ENCODE measurements at regions not wholly inside any gene's neighbourhood (a gene's known extent, or its start where the extent isn't known, plus 50 kb on each side); places are given as distances from the start of the nearest gene placed in this dataset.

DNA sequence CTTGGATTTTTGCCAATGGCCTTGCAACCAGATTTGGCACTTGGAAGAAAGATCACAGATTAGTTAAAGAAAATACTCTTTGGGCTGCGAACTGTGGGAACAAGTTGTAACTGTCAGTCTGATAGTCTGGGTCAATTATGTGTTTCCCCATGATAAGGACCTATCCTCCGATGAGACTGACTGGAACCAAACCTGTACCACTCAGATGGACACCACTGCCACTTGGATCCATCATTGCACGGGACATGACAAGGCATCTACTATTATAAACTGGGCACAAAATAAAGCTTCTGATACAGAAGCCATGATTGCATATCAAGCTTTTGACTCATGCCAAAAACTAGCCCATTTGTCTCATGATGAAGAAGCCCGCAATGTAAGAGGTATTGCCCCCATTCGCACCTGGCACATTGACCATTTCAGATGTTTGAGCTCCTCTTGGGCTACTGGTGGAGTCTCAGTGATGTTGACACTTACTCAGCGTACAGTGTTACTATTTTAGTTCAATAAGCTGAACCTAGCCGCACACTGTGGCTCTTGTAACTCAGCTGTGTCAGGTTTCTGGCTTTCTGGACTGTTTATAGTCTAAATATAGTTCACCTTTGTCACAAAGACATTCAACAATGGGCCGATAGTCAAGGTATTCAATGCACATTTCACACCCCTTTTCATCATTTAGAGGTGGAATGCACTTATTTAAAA, 179.8 kb upstream of the RBBP8 start:
- TF ChIP-seq POLR2A (IDR thresholded peaks at IDR 0.05) (no peak), CTCF (IDR thresholded peaks at IDR 0.05) (no peak)

Data from body of pancreas (tissue), 4 donors.